ENCODE measurements at regions not wholly inside any gene's neighbourhood (a gene's known extent, or its start where the extent isn't known, plus 50 kb on each side); places are given as distances from the start of the nearest gene placed in this dataset.

GRCh38 chr4:154036856-154037255, 248.0 kb upstream of the SFRP2 start:
- no peak overlapping the region for H3K9ac ChIP-seq (ENCODE audit: low read length)
- H3K4me1 ChIP-seq (ENCODE audit: control insufficient read depth in 2 of 2, insufficient read depth in 2 of 2, low read length in 2 of 2), result no peaks in the 10 kb centered on the region
- no peak for DNase-seq
- no peak overlapping the region for H3K4me3 Mint-ChIP-seq
- no peak overlapping the region for H3K4me3 ChIP-seq (ENCODE audit: control extremely low read depth in 1 of 5, extremely low read depth in 1 of 5, insufficient read depth in 1 of 5, low read depth in 2 of 5, low read length in 4 of 5)
- no peaks in the 10 kb centered on the region for H3K9me3 Mint-ChIP-seq (ENCODE audit: insufficient read depth)
- no peak overlapping the region for H3K27ac ChIP-seq (ENCODE audit: low read length in 2 of 2)
- peaks cover 0 to 5% (median 0%) of the 10 kb centered on the region in 4 experiments for H3K27me3 ChIP-seq (replicated peaks in 1 of 4; ENCODE audit: control extremely low read depth in 1 of 4, control insufficient read depth in 3 of 4, insufficient read depth in 4 of 4, low read length in 3 of 4)
- ChIA-PET CTCF (no interaction called here), POLR2A (no interaction called here)
- H3K4me2 ChIP-seq (replicated peaks; ENCODE audit: low read depth, low read length, poor library complexity, severe bottlenecking), result no peak overlapping the region
- intact Hi-C loops (cut with micrococcal nuclease), result no loop called here
- no peak overlapping the region for H3K27ac Mint-ChIP-seq
- H4K20me1 ChIP-seq (ENCODE audit: control insufficient read depth, insufficient read depth, low read length, poor library complexity, severe bottlenecking), result no peaks in the 10 kb centered on the region
- no CpG with 5 or more reads among the region's 3 CpGs for WGBS (ENCODE audit: insufficient coverage)
- H3K9me3 ChIP-seq (ENCODE audit: control extremely low read depth in 1 of 3, control insufficient read depth in 2 of 3, insufficient read depth in 1 of 3, low read length in 2 of 3), result peaks cover 0 to 6% (median 0%) of the 10 kb centered on the region in 3 donors
- H3K79me2 ChIP-seq (ENCODE audit: control insufficient read depth, insufficient read depth, low read length), result no peaks in the 10 kb centered on the region
- no peak for TF ChIP-seq EZH2 (IDR thresholded peaks at IDR 0.05; ENCODE audit: borderline replicate concordance, insufficient read depth, low read depth, low read length, poor library complexity, severe bottlenecking)
- no peak for TF ChIP-seq CTCF (IDR thresholded peaks at IDR 0.05)
- no peak overlapping the region for H2AFZ ChIP-seq (ENCODE audit: insufficient read depth, low read depth, low read length, poor library complexity, severe bottlenecking)
- H3K27me3 Mint-ChIP-seq, result peaks cover 7% of the 10 kb centered on the region
- H3K4me1 Mint-ChIP-seq, result no peaks in the 10 kb centered on the region
- H3K36me3 ChIP-seq (replicated peaks in 1 of 2; ENCODE audit: control extremely low read depth in 1 of 2, control insufficient read depth in 1 of 2, extremely low read depth in 1 of 2, insufficient read depth in 2 of 2, low read length in 1 of 2), result no peaks in the 10 kb centered on the region
- ATAC-seq (ENCODE audit: low read depth), result no peak

- Histone ChIP-seq H3K27me3 (replicated peaks in 1 of 4; ENCODE audit: control extremely low read depth in 1 of 4, control insufficient read depth in 3 of 4, insufficient read depth in 4 of 4, low read length in 3 of 4) (peaks cover 0 to 5% (median 0%) of the 10 kb centered on the region in 4 experiments), H3K9ac (ENCODE audit: low read length) (no peak overlapping the region), H3K4me2 (replicated peaks; ENCODE audit: low read depth, low read length, poor library complexity, severe bottlenecking) (no peak overlapping the region), H3K27ac (ENCODE audit: low read length in 2 of 2) (no peak overlapping the region), H3K79me2 (ENCODE audit: control insufficient read depth, insufficient read depth, low read length) (no peaks in the 10 kb centered on the region), H3K4me1 (ENCODE audit: control insufficient read depth in 2 of 2, insufficient read depth in 2 of 2, low read length in 2 of 2) (no peaks in the 10 kb centered on the region), H4K20me1 (ENCODE audit: control insufficient read depth, insufficient read depth, low read length, poor library complexity, severe bottlenecking) (no peaks in the 10 kb centered on the region), H3K4me3 (ENCODE audit: control extremely low read depth in 1 of 5, extremely low read depth in 1 of 5, insufficient read depth in 1 of 5, low read depth in 2 of 5, low read length in 4 of 5) (no peak overlapping the region), H3K9me3 (ENCODE audit: control extremely low read depth in 1 of 3, control insufficient read depth in 2 of 3, insufficient read depth in 1 of 3, low read length in 2 of 3) (peaks cover 0 to 6% (median 0%) of the 10 kb centered on the region in 3 donors), H2AFZ (ENCODE audit: insufficient read depth, low read depth, low read length, poor library complexity, severe bottlenecking) (no peak overlapping the region), H3K36me3 (replicated peaks in 1 of 2; ENCODE audit: control extremely low read depth in 1 of 2, control insufficient read depth in 1 of 2, extremely low read depth in 1 of 2, insufficient read depth in 2 of 2, low read length in 1 of 2) (no peaks in the 10 kb centered on the region)
- H3K9me3 Mint-ChIP-seq (ENCODE audit: insufficient read depth), result no peaks in the 10 kb centered on the region
- CTCF ChIA-PET, result no interaction called here
- WGBS (ENCODE audit: insufficient coverage), result no CpG with 5 or more reads among the region's 1 CpG
- peaks cover 7% of the 10 kb centered on the region for H3K27me3 Mint-ChIP-seq
- TF ChIP-seq EZH2 (IDR thresholded peaks at IDR 0.05; ENCODE audit: borderline replicate concordance, insufficient read depth, low read depth, low read length, poor library complexity, severe bottlenecking) (no peak), CTCF (IDR thresholded peaks at IDR 0.05) (no peak)
- no peak overlapping the region for H3K27ac Mint-ChIP-seq
- ATAC-seq (ENCODE audit: low read depth) (no peak), DNase-seq (no peak)
- POLR2A ChIA-PET, result no interaction called here
- H3K4me1 Mint-ChIP-seq, result no peaks in the 10 kb centered on the region
- intact Hi-C loops (cut with micrococcal nuclease), result no loop called here
- no peak overlapping the region for H3K4me3 Mint-ChIP-seq
Observed at GRCh38 chr4:154035341-154035740, 246.5 kb upstream of the SFRP2 start.
